ENCODE measurements at regions not wholly inside any gene's neighbourhood (a gene's known extent, or its start where the extent isn't known, plus 50 kb on each side); places are given as distances from the start of the nearest gene placed in this dataset.

DNA sequence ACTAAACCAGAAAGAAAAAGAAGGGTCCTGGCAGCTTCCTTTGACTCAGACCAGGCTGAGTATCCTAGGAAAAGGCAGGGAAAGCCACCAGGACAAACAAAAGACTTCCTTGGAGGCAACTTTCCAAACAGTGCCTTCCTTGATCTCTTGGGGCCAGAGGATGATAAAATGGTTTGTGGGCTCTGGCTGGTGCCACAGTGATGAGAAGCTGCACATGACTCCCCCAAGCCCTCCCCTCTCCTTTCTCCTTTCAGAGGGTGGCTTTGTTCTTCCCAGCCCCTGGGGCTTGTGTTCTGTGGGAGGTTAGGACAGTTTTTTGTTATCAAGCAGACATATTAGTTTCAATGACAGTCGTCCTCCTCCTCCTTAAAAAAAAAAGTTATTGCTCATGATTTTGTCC is 183.2 kb downstream of the SEM1 start:
- intact Hi-C loops (cut with micrococcal nuclease; ENCODE audit: unreplicated experiment), result no loop called here
- H3K27ac ChIP-seq (ENCODE audit: control insufficient read depth, insufficient read depth), result no peak overlapping the region
- no peak for ATAC-seq
- FAIRE-seq, result no peak
- no peak for TF ChIP-seq NFYB (IDR thresholded peaks at IDR 0.05; ENCODE audit: insufficient read depth, low read depth, low read length)
- no peak for TF ChIP-seq ZBTB33 (IDR thresholded peaks at IDR 0.05)
- no peak for TF ChIP-seq BACH1 (IDR thresholded peaks at IDR 0.05; ENCODE audit: borderline replicate concordance)
- no peak for TF ChIP-seq MTA3 (IDR thresholded peaks at IDR 0.05; ENCODE audit: borderline replicate concordance, low read length)
- TF ChIP-seq EZH2 (IDR thresholded peaks at IDR 0.05; ENCODE audit: borderline replicate concordance, control insufficient read depth, low read depth, low read length), result no peak
- TF ChIP-seq SIN3A (IDR thresholded peaks at IDR 0.05; ENCODE audit: low read depth, low read length), result no peak
- TF ChIP-seq, protein P1, sequence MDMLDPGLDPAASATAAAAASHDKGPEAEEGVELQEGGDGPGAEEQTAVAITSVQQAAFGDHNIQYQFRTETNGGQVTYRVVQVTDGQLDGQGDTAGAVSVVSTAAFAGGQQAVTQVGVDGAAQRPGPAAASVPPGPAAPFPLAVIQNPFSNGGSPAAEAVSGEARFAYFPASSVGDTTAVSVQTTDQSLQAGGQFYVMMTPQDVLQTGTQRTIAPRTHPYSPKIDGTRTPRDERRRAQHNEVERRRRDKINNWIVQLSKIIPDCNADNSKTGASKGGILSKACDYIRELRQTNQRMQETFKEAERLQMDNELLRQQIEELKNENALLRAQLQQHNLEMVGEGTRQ (IDR thresholded peaks at IDR 0.05; ENCODE audit: borderline replicate concordance, low read depth, low read length), result no peak
- TF ChIP-seq, protein P2, sequence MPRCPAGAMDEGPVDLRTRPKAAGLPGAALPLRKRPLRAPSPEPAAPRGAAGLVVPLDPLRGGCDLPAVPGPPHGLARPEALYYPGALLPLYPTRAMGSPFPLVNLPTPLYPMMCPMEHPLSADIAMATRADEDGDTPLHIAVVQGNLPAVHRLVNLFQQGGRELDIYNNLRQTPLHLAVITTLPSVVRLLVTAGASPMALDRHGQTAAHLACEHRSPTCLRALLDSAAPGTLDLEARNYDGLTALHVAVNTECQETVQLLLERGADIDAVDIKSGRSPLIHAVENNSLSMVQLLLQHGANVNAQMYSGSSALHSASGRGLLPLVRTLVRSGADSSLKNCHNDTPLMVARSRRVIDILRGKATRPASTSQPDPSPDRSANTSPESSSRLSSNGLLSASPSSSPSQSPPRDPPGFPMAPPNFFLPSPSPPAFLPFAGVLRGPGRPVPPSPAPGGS (IDR thresholded peaks at IDR 0.05; ENCODE audit: borderline replicate concordance, insufficient read depth, low read depth, low read length, poor library complexity, severe bottlenecking), result no peak
- TF ChIP-seq STAT3 (IDR thresholded peaks at IDR 0.05; ENCODE audit: low read depth, low read length), result no peak
- TF ChIP-seq MEF2A (IDR thresholded peaks at IDR 0.05; ENCODE audit: insufficient read depth, low read depth, low read length), result no peak
- TF ChIP-seq LARP7 (IDR thresholded peaks at IDR 0.05), result no peak
- no peak for TF ChIP-seq POU2F2 (IDR thresholded peaks at IDR 0.05; ENCODE audit: borderline replicate concordance, low read depth, low read length)
- no peak for TF ChIP-seq CEBPB (IDR thresholded peaks at IDR 0.05; ENCODE audit: borderline replicate concordance in 1 of 2, low read depth in 2 of 2, low read length in 2 of 2)
- TF ChIP-seq SMC3 (IDR thresholded peaks at IDR 0.05; ENCODE audit: borderline replicate concordance, low read length), result no peak
- no peak for TF ChIP-seq CHD4 (IDR thresholded peaks at IDR 0.05)
- TF ChIP-seq NFYA (IDR thresholded peaks at IDR 0.05; ENCODE audit: borderline replicate concordance, low read depth, low read length), result no peak
- TF ChIP-seq KAT2A (conservative IDR thresholded peaks at IDR 0.05; ENCODE audit: control insufficient read depth, low read depth, low read length), result no peak
- H3K4me2 ChIP-seq (ENCODE audit: control insufficient read depth, insufficient read depth), result no peak overlapping the region
- in situ Hi-C loops (cut with MboI), result no loop called here
- SMC1A ChIA-PET (ENCODE audit: uncharacterized antibody, unreplicated experiment), result no interaction called here
- CTCF ChIA-PET, result interaction anchor here (0.6 kb wide), 1 partner anchor 826 kb away, joined by 3 read pairs; no protein-coding TSS in a partner anchor
- H3K4me3 ChIP-seq, result no peak overlapping the region
- no peaks in the 10 kb centered on the region for H3K4me1 ChIP-seq (ENCODE audit: control insufficient read depth, insufficient read depth, low read length)
- BruUV-seq (replicated peaks), result no TSS peak
- no peak overlapping the region for H2AFZ ChIP-seq (ENCODE audit: control insufficient read depth, low read depth, low read length)
- H3K36me3 ChIP-seq (ENCODE audit: control insufficient read depth in 2 of 2, insufficient read depth in 2 of 2, low read length in 1 of 2), result no peaks in the 10 kb centered on the region
- WGBS (ENCODE audit: insufficient coverage, insufficient replicate concordance, low lambda C conversion rate, missing lambda C conversion rate), result 0% methylated on average over 1 of the region's 1 CpG
- no peak for DNase-seq (ENCODE audit: low read depth, low spot score)
- no peak overlapping the region for H3K9ac ChIP-seq (ENCODE audit: control insufficient read depth, insufficient read depth, low read length)
- POLR2A ChIA-PET, result no interaction called here
- RAD21 ChIA-PET (ENCODE audit: unreplicated experiment), result no interaction called here
- no peaks in the 10 kb centered on the region for H4K20me1 ChIP-seq (ENCODE audit: control insufficient read depth, insufficient read depth)
- no peaks in the 10 kb centered on the region for H3K9me3 ChIP-seq (replicated peaks; ENCODE audit: control insufficient read depth, insufficient read depth, low read length)
- H3K27me3 ChIP-seq (replicated peaks in 1 of 2; ENCODE audit: control insufficient read depth in 2 of 2, insufficient read depth in 2 of 2, low read length in 1 of 2), result no peaks in the 10 kb centered on the region
- H3K79me2 ChIP-seq (ENCODE audit: control insufficient read depth, insufficient read depth, low read length), result no peaks in the 10 kb centered on the region

All from GM12878 (cell line).